Activated naive CD8-positive, alpha-beta T cell treated with anti-CD3 and anti-CD28 coated beads, Interleukin-2, amount 10 ng/mL, durations not matched to agents 7 days and 5 days (primary cell): ENCODE measurements at regions not wholly inside any gene's neighbourhood (a gene's known extent, or its start where the extent isn't known, plus 50 kb on each side); places are given as distances from the start of the nearest gene placed in this dataset.

ENCODE experiments used
- ATAC-seq: fragments of 150-1000 bp; cut with Tn5 transposase; one replicate; pipeline ENCODE4 v1.10.0; 2021; ENCODE audit warnings: low read depth, moderate library complexity
- POLR2A ChIA-PET: fragments of 350-600 bp; sonication (Branson Sonifier 250); formaldehyde crosslinking; loops from one replicate; lab custom pipeline; 2021; ENCODE audit warnings: antibody characterized with exemption; lab: Charles Lee
- DNase-seq: peaks from one replicate; pipeline ENCODE4 v3.0.0; 2021
- H3K27ac Mint-ChIP-seq: one replicate; pipeline ENCODE4 v1.8.0; 2022; ENCODE audit warnings: mild to moderate bottlenecking, mixed read lengths
- H3K27me3 Mint-ChIP-seq: one replicate; pipeline ENCODE4 v1.8.0; 2022; ENCODE audit warnings: mild to moderate bottlenecking, moderate library complexity, mixed read lengths
- H3K36me3 Mint-ChIP-seq: one replicate; pipeline ENCODE4 v1.8.0; 2021; ENCODE audit warnings: mild to moderate bottlenecking, mixed read lengths
- H3K4me1 Mint-ChIP-seq: one replicate; pipeline ENCODE4 v1.8.0; 2021; ENCODE audit warnings: mixed read lengths
- H3K4me3 Mint-ChIP-seq: one replicate; pipeline ENCODE4 v1.8.0; 2022; ENCODE audit warnings: mild to moderate bottlenecking, moderate library complexity, mixed read lengths
- H3K9me3 Mint-ChIP-seq: one replicate; pipeline ENCODE4 v1.8.0; 2021; ENCODE audit warnings: mixed read lengths

DNA sequence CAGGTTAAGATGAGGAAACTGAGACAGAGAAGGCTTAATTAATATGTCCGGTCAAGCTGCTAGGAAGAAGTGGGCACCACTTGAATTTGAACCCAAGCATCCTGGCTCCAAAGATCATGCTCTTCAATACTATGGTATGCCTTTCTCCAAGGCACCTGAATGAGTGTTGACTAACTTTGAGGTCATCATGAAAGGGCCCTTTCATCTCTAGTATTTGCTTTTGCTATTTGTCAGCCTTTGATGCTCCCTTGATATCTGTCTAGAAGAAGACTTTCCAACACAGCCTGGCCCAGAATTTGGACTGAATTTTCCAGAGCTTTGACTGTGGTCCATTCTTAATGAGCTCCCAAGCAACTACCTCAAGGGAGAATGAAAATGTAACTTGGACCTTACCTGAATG, 179.1 kb upstream of the DKK2 start:
- H3K9me3 Mint-ChIP-seq: no peaks in the 10 kb centered on the region
- POLR2A ChIA-PET: no interaction called here
- H3K27ac Mint-ChIP-seq: no peak overlapping the region

DNA sequence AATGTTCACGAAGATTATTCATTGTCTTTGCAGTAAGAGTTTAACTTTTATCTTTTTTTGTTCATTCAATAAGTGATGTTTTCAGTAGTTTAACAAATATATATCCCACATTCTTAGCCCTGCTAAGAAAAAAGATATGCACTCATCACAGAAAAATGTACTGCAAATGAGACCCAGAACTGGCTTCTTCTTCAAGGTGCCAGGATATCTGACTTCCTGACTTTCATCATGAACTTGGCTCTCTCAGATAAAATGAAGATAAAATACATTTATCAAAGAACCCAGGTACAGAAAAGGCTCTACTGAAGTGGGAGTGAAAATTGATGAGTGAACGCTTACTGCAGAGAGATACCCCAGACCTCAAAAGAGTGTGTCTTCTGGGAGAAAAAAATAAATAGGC, 177.8 kb upstream of the DKK2 start:
- POLR2A ChIA-PET: no interaction called here
- H3K4me3 Mint-ChIP-seq: no peak overlapping the region
- no peaks in the 10 kb centered on the region for H3K4me1 Mint-ChIP-seq
- no peak for DNase-seq
- no peaks in the 10 kb centered on the region for H3K36me3 Mint-ChIP-seq
- no peaks in the 10 kb centered on the region for H3K27me3 Mint-ChIP-seq
- no peak overlapping the region for H3K27ac Mint-ChIP-seq
- H3K9me3 Mint-ChIP-seq: no peaks in the 10 kb centered on the region
- no peak for ATAC-seq

More for the DNA sequence above, 179.1 kb upstream of the DKK2 start:
- no peak overlapping the region for H3K4me3 Mint-ChIP-seq
- H3K36me3 Mint-ChIP-seq: no peaks in the 10 kb centered on the region
- ATAC-seq (no peak), DNase-seq (no peak)
- no peaks in the 10 kb centered on the region for H3K27me3 Mint-ChIP-seq
- no peaks in the 10 kb centered on the region for H3K4me1 Mint-ChIP-seq

DNA sequence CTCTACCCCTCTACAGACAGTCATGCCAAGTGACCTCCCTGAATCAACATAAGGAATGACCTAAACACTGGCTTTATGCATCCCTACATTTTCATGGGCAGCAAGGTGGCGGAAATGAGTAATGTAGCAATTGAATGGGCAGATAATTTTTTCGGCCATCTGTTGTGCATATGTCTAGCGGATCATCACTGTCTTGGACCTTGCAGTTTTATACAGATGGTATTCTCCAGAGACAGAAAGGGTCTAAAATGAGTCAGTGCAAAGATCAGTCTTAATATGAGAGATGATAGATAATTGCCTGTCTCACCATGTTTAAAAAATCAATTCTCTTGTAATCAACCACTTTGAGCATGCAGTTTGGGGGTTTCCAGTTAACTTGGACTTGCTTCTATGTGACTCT, 177.3 kb upstream of the DKK2 start:
- no peak for DNase-seq
- Mint-ChIP-seq H3K4me1 (no peaks in the 10 kb centered on the region), H3K27me3 (no peaks in the 10 kb centered on the region), H3K27ac (no peak overlapping the region), H3K4me3 (no peak overlapping the region), H3K36me3 (no peaks in the 10 kb centered on the region), H3K9me3 (no peaks in the 10 kb centered on the region)
- POLR2A ChIA-PET: no interaction called here
- no peak for ATAC-seq

- Mint-ChIP-seq H3K9me3 (no peaks in the 10 kb centered on the region), H3K4me3 (no peak overlapping the region), H3K27me3 (no peaks in the 10 kb centered on the region), H3K27ac (no peak overlapping the region), H3K36me3 (no peaks in the 10 kb centered on the region), H3K4me1 (no peaks in the 10 kb centered on the region)
- POLR2A ChIA-PET: no interaction called here
- no peak for ATAC-seq
- DNase-seq: no peak
Measured at GRCh38 chr4:107212565-107212964, 176.5 kb upstream of the DKK2 start.

DNA sequence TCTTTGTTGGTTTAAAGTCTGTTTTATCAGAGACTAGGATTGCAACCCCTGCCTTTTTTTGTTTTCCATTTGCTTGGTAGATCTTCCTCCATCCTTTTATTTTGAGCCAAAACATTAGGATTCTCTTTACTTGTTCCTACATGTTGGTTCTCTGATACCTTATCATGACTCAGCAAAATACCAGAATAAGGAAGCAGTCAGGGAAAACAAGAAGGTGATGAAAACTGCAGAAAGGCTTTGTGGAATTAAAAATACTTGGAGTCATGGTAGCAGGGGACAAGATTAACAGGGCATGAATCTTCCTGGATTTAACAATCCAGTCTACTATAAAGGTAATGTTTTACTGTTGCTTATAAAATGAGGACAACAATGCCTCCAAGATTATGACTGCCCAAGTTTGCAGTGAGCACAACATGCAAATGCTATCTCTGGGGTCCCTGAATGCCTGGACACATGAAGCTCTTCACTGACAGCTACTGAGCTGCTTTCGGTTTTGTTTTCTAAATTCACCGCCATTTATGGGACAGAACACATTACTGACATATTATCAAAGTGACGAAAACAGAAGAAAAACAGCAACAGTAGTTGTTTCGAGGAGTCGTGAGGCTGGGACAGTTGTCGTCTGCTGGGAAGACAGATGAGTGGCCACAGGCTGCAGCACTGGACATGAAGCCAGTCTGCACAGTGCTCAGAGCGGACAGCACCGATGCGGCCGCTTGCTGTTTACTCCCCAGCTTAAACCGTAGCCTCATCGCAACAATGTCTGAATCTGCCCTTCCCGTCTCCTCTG, 174.5 kb upstream of the DKK2 start:
- POLR2A ChIA-PET: no interaction called here
- Mint-ChIP-seq H3K36me3 (no peaks in the 10 kb centered on the region), H3K27ac (no peak overlapping the region), H3K27me3 (peaks cover 2% of the 10 kb centered on the region), H3K4me1 (no peaks in the 10 kb centered on the region), H3K9me3 (no peaks in the 10 kb centered on the region), H3K4me3 (no peak overlapping the region)
- DNase-seq: no peak
- ATAC-seq: no peak

DNA sequence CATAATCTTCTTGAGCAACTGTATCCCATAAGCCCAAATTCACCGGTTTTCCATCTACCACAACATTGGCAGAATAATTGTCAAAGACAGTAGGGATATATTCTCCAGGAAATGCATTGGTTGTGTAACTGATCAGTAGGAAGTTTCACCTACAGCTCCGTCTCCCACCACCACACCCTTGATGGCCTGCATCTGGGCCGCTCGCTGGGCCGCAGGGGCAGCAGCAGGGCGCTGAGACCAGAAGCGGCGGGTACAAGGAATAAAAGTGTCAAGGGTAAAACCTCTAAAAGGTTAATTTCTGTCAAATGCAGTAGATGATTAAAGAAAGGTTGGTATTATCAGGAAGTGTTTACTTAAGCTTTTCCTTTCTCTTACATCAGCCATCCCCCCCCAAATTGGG, 167.6 kb upstream of the DKK2 start:
- POLR2A ChIA-PET: no interaction called here
- no peak for ATAC-seq
- H3K4me3 Mint-ChIP-seq: no peak overlapping the region

DNA sequence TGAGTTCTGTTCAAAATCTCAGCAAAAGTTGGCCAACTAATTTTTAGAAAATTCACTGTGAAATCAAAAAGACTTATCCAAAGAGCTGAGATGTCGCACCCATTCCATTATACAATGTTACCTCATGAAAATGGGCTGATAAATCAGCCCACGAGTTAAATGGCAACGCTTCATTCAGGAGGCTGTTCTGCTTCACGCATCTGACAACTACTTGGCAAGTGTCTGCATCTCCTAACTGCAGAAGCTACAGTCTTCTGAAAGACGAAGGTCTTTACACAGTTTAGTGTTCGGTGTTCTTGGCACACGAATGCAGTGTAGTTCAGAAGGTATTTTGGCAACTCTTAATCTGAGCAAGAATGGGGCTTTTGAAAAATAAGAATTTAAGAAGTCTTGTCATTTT, 166.6 kb upstream of the DKK2 start:
- POLR2A ChIA-PET: no interaction called here
- Mint-ChIP-seq H3K27me3 (peaks cover 3% of the 10 kb centered on the region), H3K4me1 (no peaks in the 10 kb centered on the region), H3K36me3 (no peaks in the 10 kb centered on the region), H3K4me3 (no peak overlapping the region), H3K9me3 (no peaks in the 10 kb centered on the region), H3K27ac (no peak overlapping the region)
- no peak for DNase-seq
- ATAC-seq: no peak

More for the DNA sequence above, 167.6 kb upstream of the DKK2 start:
- DNase-seq: no peak
- Mint-ChIP-seq H3K4me1 (no peaks in the 10 kb centered on the region), H3K9me3 (no peaks in the 10 kb centered on the region), H3K27ac (no peak overlapping the region), H3K36me3 (no peaks in the 10 kb centered on the region), H3K27me3 (peaks cover 3% of the 10 kb centered on the region)

- DNase-seq (no peak), ATAC-seq (no peak)
- Mint-ChIP-seq H3K9me3 (no peaks in the 10 kb centered on the region), H3K4me1 (no peaks in the 10 kb centered on the region), H3K27ac (no peak overlapping the region), H3K27me3 (no peaks in the 10 kb centered on the region), H3K4me3 (no peak overlapping the region), H3K36me3 (no peaks in the 10 kb centered on the region)
- POLR2A ChIA-PET: no interaction called here
Measured at GRCh38 chr4:107197121-107197520, 161.0 kb upstream of the DKK2 start.

GRCh38 chr4:107196312-107196711, 160.2 kb upstream of the DKK2 start:
- Mint-ChIP-seq H3K9me3 (no peaks in the 10 kb centered on the region), H3K4me3 (no peak overlapping the region), H3K36me3 (no peaks in the 10 kb centered on the region), H3K27me3 (no peaks in the 10 kb centered on the region), H3K4me1 (no peaks in the 10 kb centered on the region), H3K27ac (no peak overlapping the region)
- no peak for ATAC-seq
- POLR2A ChIA-PET: no interaction called here
- no peak for DNase-seq

GRCh38 chr4:107194005-107194404, 157.9 kb upstream of the DKK2 start:
- H3K9me3 Mint-ChIP-seq: no peaks in the 10 kb centered on the region
- H3K27ac Mint-ChIP-seq: no peak overlapping the region
- POLR2A ChIA-PET: no interaction called here
- H3K4me3 Mint-ChIP-seq: no peak overlapping the region
- H3K4me1 Mint-ChIP-seq: no peaks in the 10 kb centered on the region
- no peaks in the 10 kb centered on the region for H3K27me3 Mint-ChIP-seq
- DNase-seq (no peak), ATAC-seq (no peak)
- no peaks in the 10 kb centered on the region for H3K36me3 Mint-ChIP-seq

- no peaks in the 10 kb centered on the region for H3K4me1 Mint-ChIP-seq
- POLR2A ChIA-PET: no interaction called here
- no peaks in the 10 kb centered on the region for H3K27me3 Mint-ChIP-seq
- H3K27ac Mint-ChIP-seq: no peak overlapping the region
- no peak for ATAC-seq
- DNase-seq: no peak
- no peaks in the 10 kb centered on the region for H3K36me3 Mint-ChIP-seq
- H3K9me3 Mint-ChIP-seq: no peaks in the 10 kb centered on the region
- H3K4me3 Mint-ChIP-seq: no peak overlapping the region
Measured at GRCh38 chr4:107192601-107193000, 156.5 kb upstream of the DKK2 start.

DNA sequence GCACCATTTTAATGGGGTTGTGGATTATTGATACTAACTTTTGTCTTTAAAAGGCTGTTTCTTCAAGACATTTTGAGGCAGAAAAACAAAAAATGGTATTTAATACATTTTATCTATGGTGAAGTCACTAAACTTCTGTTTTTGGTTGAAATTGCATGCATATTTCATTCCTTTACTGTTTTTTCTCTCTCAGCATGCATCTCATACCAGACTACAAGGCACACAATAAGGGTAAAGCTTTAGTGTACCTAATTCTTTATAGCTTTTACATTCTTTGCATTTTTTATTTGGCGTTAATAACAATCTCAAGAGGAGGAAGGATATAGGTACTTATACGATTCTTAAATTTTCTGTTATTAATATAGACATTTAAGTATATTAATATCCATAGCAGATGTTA, 151.0 kb upstream of the DKK2 start:
- no peak overlapping the region for H3K27ac Mint-ChIP-seq
- no peak for DNase-seq
- no peak overlapping the region for H3K4me3 Mint-ChIP-seq
- ATAC-seq: no peak
- no peaks in the 10 kb centered on the region for H3K36me3 Mint-ChIP-seq
- POLR2A ChIA-PET: no interaction called here
- H3K27me3 Mint-ChIP-seq: no peaks in the 10 kb centered on the region
- H3K4me1 Mint-ChIP-seq: no peaks in the 10 kb centered on the region
- H3K9me3 Mint-ChIP-seq: no peaks in the 10 kb centered on the region

DNA sequence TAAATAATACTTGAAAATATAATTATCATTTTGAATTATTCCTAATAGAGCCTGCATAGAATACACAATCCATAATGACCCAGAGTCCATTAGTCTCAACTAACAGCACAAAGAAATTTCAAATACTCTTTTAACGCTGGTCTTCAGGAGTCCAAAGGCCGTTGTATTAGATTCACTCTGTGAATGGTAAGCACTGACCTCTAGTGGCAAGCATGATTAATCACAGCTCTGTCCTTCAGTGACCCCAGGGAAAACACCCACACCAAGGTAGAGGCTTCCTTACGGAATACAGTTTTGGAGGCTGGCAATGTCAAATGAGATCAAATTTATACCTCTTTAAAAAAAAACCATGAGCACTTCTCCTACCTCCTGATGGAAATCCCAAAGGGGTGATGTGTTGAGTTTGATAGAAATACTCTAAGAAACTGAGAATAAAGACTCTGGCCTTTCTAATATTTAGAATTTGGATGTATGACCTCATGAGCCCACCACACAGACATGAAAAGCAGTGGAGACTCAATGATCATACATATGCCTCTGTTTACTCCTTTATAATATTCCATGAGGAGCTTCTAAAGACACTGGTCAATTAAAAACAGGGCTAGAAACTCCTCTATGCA, 147.2 kb upstream of the DKK2 start:
- Mint-ChIP-seq H3K4me1 (no peaks in the 10 kb centered on the region), H3K9me3 (no peaks in the 10 kb centered on the region), H3K4me3 (no peak overlapping the region), H3K27me3 (no peaks in the 10 kb centered on the region), H3K36me3 (no peaks in the 10 kb centered on the region), H3K27ac (no peak overlapping the region)
- DNase-seq (no peak), ATAC-seq (peak; percentile 63)
- POLR2A ChIA-PET: no interaction called here

DNA sequence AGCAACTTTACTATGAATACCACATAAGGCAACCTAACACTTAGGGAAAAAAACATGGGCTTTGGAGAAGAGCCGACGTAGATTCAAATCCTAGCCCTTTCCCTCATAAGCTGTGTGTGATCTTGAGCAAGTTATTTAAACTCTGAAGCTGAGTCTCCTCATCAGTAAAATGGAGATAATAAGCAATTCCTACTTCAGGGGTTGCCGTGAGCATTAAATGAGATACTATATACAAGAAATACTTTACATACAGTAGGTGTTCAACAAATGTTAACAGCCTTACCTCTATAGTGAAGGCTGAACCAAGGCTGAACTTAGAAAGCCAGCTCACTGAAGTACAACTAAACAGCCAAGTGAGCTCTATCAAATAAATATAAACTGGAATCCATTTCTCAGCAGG, 146.2 kb upstream of the DKK2 start:
- DNase-seq (no peak), ATAC-seq (no peak)
- H3K27me3 Mint-ChIP-seq: no peaks in the 10 kb centered on the region
- no peaks in the 10 kb centered on the region for H3K4me1 Mint-ChIP-seq
- H3K27ac Mint-ChIP-seq: no peak overlapping the region
- no peaks in the 10 kb centered on the region for H3K36me3 Mint-ChIP-seq
- POLR2A ChIA-PET: no interaction called here
- no peaks in the 10 kb centered on the region for H3K9me3 Mint-ChIP-seq
- H3K4me3 Mint-ChIP-seq: no peak overlapping the region
